Lower leg skin (tissue), 4 donors: ENCODE measurements at regions not wholly inside any gene's neighbourhood (a gene's known extent, or its start where the extent isn't known, plus 50 kb on each side); places are given as distances from the start of the nearest gene placed in this dataset.

Experiments
- DNase-seq, 2 donors: peaks; one replicate each; pipeline ENCODE4 v3.0.0-alpha.2; 2019; ENCODE audit warnings: low spot score in 2 of 2
- H3K4me3 ChIP-seq: fragments of 200-600 bp; sonication (generic); 2 replicates; pipeline ENCODE4 v1.5.1; 2017; ENCODE audit warnings: mild to moderate bottlenecking, low read depth; ENCODE audit not compliant: poor library complexity, severe bottlenecking
- CTCF ChIP-seq, 3 donors: fragments of 450-650 bp; IDR thresholded peaks; one replicate each; pipeline ENCODE4 v1.5.1; 2016; ENCODE audit warnings: antibody characterized with exemption in 3 of 3, mild to moderate bottlenecking in 3 of 3, moderate library complexity in 2 of 3
- POLR2A ChIP-seq, 2 donors: fragments of 450-650 bp; IDR thresholded peaks; one replicate each; pipeline ENCODE4 v1.6.1; 2016 to 2017; ENCODE audit warnings: antibody characterized with exemption in 2 of 2, mild to moderate bottlenecking in 1 of 2, moderate library complexity in 1 of 2
- WGBS, 2 donors: methylation state at CpG; one replicate each; pipeline ENCODE4 v1.1.5; 2018; 5-methylcytosine and 5-hydroxymethylcytosine counted together
- intact Hi-C: fragments of 100-400 bp; cut with DNase I; formaldehyde crosslinking; loops from one replicate; pipeline ENCODE4 v1.15.0; 2023; ENCODE audit warnings: low total_unique reads

GRCh38 chr22:48825802-48826520, 1001.7 kb downstream of the BRD1 start:
- no peak overlapping the region for H3K4me3 ChIP-seq
- DNase-seq = no peak
- intact Hi-C loops = no loop called here
- no peak for TF ChIP-seq POLR2A (IDR thresholded peaks at IDR 0.05)
- no peak for TF ChIP-seq CTCF (IDR thresholded peaks at IDR 0.05)
- 82 to 83% methylated on average over 25 of the region's 25 CpGs for WGBS, 2 donors

GRCh38 chr22:48824712-48825651, 1002.7 kb downstream of the BRD1 start:
- no peak overlapping the region for H3K4me3 ChIP-seq
- no peak for TF ChIP-seq CTCF (IDR thresholded peaks at IDR 0.05)
- no peak for TF ChIP-seq POLR2A (IDR thresholded peaks at IDR 0.05)
- intact Hi-C loops = no loop called here
- DNase-seq = peak in 1 of 2 donors; percentile 69
- 60 to 61% methylated on average over 23 of the region's 23 CpGs for WGBS, 2 donors

GRCh38 chr22:48823941-48824340, 1003.7 kb downstream of the BRD1 start:
- H3K4me3 ChIP-seq = no peak overlapping the region
- intact Hi-C loops = no loop called here
- WGBS, 2 donors = 77 to 82% methylated on average over 12 of the region's 12 CpGs
- TF ChIP-seq CTCF (IDR thresholded peaks at IDR 0.05) (no peak), POLR2A (IDR thresholded peaks at IDR 0.05) (no peak)
- no peak for DNase-seq

- H3K4me3 ChIP-seq = no peak overlapping the region
- intact Hi-C loops = no loop called here
- WGBS, 2 donors = 90% methylated on average over 17 to 19 of the region's 19 CpGs
- no peak for TF ChIP-seq POLR2A (IDR thresholded peaks at IDR 0.05)
- no peak for TF ChIP-seq CTCF (IDR thresholded peaks at IDR 0.05)
- no peak for DNase-seq
Measured at GRCh38 chr22:48822278-48823233, 1005.1 kb downstream of the BRD1 start.

GRCh38 chr22:48821727-48822126, 1005.9 kb downstream of the BRD1 start:
- intact Hi-C loops = no loop called here
- TF ChIP-seq POLR2A (IDR thresholded peaks at IDR 0.05) (no peak), CTCF (IDR thresholded peaks at IDR 0.05) (no peak)
- H3K4me3 ChIP-seq = no peak overlapping the region
- 76 to 84% methylated on average over 10 of the region's 10 CpGs for WGBS, 2 donors
- no peak for DNase-seq
